HG03135 (cell line): ENCODE measurements at regions not wholly inside any gene's neighbourhood (a gene's known extent, or its start where the extent isn't known, plus 50 kb on each side); places are given as distances from the start of the nearest gene placed in this dataset.

Source experiments
- ATAC-seq: cut with Tn5 transposase; IDR thresholded peaks from one replicate; pipeline ENCODE4 v1.9.1; 2021; ENCODE audit warnings: mild to moderate bottlenecking, moderate library complexity; ENCODE audit not compliant: unreplicated experiment

DNA sequence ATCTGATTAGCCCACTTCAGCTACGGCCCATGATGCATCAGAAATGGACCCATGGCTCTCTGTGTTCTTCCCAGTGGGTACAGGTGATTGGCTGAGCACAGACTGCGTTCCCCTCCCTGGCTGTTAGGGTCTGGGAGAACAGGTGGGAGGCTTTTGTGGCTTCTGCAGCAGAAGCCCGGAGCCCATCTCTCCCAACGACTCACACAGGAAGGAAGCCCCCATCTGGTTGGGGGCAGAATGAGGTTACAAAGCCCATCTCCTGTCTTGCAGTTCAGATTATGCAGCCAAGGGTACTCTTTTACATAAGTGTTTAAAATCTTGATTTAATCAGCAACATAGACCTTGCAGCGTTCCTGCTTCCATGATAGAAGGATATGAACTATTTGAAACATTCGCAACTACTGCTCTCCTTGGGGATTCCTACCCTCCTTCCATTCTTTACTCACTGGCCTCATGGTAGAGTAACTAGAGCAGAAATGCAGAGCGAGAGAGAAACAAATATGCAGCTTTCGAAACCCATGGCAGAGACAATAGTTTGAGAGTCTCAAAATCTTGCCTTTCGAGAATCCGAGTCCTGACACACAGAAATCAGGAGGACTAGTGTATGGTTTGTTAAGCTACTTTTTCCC is 291.3 kb downstream of the TLE3 start:
- no peak for ATAC-seq

DNA sequence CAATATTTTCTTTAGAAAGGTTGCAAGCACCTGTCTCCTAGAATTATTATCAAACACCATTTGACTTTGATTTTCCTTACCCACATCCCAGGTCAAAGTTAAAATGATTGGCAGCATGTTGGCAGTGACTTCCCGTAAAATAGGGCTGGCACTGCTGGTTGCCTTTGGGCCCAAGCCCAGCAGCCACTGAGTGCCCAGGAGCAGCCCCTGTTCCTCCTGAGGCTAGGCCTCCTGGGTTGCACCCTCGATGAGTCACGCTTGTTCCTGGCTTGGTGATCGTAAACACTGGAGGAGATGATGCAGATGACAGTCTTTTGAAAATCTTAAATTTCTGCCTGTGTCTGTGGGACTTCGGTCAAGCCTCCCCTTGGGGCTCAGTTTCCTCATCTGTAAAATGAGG is 290.0 kb downstream of the TLE3 start:
- ATAC-seq, result no peak

DNA sequence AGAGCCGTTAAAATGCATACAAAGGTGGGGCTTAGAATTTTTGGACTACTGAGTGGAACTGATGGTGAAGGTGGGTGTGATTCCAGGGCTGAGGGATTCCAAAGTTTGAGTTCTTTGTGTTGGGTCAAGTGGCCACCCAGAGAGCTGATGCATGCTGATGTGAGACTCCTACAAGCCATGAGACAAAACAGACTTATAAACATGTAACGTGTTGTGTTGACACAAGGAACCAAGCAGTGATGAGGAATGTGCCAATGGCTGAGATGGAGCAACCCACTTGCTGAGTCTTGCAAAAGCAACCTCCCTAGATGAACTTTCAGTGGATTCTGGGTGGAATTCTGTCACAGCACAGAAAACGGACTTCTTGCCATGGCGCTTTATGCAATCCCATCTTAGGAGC is 289.0 kb downstream of the TLE3 start:
- no peak for ATAC-seq

DNA sequence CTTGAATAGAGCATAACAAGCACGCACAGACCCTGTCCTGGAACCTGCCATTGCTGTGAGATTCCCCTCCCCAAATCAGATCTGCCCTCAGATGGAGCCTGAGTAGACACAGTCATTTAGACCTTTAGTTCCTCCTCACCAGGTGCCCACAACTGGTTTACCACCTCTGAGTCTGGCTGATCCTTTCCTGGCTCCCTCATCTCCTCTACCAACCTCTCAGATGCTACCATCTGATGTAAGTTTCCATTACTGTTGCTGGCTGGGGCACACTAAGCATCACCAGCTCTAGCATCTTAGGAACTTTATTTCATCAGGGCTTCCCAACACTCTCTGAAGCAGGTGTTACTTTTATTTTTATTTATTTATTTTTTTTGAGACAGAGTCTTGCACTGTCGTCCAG is 288.3 kb downstream of the TLE3 start:
- ATAC-seq, result no peak

DNA sequence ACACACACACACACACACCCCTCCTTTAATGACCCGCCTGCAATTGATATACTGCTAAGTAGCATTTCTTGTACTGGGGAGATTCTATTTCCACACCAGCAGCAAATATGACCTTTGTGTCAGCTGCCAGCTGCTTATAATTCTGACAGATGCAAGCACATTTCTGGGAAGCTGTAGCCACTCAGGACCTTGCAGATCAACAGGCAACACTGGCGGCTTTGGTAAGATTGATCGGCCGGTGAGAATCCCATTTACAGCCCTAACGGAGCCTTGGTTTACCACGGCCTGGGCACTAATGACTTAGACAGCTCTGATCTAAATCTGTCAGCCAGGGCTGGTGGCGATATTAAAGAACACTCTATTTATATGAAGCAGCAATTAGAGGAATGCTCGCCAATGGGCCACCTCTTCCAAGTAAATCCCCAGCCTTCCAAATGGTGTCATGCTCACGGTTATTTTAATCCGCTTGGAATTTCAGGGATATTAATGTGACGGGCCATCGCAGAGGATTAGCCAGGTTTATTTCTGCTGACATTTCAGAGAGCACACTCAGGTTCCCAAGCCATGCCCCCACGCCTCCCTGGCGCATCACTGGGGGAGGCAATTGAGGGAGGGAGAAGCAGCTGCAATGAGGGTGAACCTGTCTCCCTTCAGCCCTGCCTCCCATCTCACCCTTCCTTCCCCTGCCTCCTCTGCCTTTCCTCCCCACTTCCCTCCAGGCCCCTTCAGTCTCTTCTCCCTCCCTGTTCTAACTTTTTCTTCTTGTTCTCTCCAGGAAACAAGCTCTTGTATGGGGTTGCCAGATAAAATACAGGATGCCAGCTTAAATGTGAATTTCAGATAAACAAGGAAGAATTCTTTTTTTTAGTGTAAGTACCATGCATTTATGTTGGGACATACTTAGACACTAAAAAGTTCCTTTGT is 287.0 kb downstream of the TLE3 start:
- ATAC-seq, result no peak

DNA sequence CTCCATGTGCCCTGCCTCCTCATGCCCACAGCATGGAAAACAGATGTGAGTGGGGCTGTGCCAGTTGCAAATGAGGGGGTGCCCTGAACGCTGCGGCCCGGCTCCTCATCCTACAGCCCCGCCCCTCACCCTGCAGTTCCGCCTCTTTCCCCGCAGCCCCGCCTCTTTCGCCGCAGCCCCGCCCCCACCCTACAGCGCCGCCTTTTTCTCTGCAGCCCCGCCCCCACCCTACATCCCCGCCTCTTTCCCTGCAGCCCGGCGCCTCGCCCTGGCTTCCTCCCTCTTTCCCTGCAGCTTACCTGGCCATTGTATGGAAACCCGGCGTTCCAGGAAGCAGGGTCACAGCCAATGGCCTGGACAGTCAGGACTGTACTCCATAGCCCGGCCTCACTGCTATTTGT is 284.9 kb downstream of the TLE3 start:
- ATAC-seq, result no peak

DNA sequence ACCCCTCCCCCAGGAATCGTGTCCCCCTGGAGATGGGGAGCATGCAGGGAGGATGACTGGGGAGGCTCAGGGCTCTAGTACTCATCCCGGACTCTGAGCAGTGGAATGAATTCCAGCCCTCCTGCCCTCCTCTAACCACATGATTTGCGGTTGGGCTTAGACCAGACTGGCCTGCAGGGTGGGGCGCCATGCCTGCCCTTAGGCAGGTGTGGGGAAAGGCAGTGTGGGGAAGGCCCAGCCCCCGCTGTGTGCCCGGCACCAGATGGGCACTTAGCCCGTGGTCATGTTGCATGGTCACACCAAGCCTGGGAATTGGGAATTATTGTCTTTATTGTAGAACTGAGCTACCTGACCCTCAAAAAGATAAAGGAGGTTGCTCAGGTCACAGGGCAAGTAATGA is 283.8 kb downstream of the TLE3 start:
- ATAC-seq, result no peak

DNA sequence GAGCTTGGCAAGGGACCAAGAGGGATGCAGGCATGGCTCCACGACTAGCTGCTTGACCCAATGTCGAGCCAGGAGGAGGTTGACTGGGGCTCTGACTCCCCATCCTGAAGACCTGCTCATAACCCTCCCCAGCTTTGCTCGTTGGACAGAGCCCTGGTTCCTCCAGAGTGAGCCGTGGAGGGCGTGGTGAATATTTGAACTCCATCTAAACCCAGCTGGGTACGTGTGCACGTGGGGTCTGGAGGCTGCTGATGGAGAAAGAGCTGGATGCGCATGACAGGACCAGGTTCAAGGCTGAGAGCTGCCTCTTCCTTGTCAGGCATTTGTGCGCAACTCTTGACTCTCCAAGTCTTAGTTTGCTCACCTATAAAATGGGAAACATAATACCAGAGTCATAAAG is 282.8 kb downstream of the TLE3 start:
- no peak for ATAC-seq

DNA sequence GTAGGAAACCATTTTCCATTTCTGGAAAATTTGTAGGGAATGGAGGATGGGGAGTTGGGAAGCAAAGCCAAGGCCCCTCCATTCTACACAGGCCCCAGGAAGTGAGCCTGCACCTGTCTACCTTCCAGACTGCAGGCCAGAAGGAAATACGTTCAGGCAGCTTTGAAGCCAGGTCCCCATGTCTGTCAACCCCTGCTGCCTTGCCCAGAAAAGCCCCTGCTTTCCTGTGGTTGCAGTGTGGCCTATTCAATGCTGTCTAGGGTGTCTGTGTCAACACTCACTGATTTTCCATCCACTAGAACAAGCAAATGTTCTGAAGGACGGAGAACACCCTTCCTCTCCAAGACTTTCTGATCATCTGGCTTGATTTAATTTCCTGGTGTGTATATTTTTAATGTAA is 281.9 kb downstream of the TLE3 start:
- ATAC-seq, result no peak

DNA sequence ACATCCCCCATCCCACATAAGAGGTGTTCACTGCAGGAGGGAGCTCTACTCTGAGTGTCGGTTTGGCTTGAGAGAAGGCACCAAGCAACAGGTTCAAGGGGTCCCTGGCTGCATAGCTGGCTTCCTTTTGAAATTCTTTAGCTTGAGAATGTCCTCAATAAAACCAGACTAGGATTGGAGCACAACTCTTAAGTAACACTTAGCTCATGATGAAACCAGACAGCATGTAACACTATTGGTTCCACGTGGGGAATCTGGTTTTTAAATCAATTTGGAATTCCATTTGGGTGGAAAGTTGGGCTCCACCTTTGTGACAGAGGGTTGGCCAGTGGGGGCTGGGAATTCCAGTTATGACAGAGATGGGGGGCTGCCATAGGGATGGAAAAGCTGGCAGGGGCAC is 281.2 kb downstream of the TLE3 start:
- ATAC-seq, result no peak

DNA sequence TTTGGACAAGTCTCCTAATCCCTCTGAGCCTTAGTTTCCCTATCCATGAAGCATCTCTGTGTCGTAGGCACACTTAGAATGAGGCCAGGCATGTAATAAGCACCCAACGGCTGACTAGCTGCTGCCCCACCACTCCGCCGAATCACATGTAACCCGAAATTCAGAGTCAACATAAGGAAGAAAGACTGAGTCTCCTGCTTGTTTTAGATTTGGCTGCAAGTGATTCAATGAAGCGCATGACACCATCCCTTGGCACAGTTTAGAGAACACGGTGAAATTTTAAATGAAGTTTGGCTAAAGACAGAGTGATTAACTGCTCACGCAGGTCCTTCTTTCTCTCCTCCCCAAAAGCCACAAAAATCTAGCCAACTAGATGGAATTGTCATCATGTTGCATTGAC is 279.2 kb downstream of the TLE3 start:
- ATAC-seq, result no peak

DNA sequence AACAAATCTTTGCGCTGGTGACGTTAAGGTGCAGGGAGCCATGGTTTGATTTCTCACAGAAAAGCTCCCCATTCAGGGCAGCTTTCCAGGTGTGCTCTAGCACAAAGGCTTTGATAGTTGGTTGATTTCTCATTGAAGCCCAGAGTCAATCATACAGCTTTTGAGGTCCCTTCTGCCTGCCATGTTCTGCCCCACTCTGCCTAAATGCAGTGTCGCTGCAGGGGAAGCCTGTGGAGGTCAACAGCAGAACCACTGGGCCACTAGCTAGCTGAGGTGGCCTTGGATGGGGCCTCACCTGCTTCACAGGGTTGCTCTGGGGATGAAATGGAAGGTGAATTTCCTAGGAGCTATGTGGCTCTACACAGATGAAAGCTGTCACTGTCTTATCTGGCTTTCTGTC is 278.3 kb downstream of the TLE3 start:
- no peak for ATAC-seq

DNA sequence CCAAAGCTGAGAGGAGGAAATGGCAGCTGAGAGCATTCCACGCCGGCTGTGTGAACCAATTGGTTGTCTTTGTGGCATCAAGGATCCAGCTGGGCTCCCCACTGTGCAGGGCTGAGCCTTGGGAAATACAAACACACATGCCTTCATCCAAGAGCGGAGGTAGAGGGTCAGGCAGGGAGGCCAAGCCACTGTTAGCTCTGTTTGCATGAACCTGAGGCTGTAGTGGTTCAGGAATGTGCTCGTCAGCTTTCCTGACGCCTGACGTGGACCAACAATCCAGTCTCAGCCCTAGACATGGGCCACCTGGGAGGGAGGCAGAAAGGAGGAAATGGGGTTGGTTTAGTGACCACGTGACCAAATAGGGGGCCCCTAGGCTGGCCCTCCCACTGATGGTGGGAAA is 276.9 kb downstream of the TLE3 start:
- ATAC-seq, result no peak

DNA sequence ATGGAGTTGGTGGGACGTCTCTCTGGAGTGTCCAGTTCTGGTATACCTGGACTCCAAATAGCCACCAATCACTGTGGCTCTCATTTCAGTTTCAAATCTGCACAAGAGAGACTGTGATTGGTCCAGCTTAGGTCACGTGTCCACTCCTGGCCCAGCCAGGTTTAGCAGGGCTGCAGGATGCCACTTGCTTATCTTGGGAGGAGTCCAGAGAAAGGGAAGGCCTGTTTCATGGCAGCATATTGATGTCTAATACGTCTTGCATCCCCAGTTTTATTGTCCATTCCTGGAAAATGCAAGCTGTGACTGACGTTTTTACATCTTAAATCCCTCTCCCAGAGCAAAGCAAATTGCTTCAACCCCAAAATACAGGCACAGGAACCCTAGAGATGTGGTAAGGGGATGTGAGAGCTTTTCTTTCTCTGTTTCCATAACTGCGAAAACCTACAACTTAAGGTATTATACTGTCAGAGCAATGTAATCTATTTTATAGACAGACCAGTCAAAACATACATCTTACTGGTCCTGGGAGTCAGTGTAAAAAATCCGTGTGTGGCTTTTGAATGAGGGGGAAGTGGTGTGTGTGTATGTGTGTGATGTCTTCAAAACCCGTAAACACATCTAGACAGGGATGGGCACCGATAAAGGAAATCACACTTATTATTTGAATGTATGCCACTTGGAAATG is 274.4 kb downstream of the TLE3 start:
- ATAC-seq, result no peak

DNA sequence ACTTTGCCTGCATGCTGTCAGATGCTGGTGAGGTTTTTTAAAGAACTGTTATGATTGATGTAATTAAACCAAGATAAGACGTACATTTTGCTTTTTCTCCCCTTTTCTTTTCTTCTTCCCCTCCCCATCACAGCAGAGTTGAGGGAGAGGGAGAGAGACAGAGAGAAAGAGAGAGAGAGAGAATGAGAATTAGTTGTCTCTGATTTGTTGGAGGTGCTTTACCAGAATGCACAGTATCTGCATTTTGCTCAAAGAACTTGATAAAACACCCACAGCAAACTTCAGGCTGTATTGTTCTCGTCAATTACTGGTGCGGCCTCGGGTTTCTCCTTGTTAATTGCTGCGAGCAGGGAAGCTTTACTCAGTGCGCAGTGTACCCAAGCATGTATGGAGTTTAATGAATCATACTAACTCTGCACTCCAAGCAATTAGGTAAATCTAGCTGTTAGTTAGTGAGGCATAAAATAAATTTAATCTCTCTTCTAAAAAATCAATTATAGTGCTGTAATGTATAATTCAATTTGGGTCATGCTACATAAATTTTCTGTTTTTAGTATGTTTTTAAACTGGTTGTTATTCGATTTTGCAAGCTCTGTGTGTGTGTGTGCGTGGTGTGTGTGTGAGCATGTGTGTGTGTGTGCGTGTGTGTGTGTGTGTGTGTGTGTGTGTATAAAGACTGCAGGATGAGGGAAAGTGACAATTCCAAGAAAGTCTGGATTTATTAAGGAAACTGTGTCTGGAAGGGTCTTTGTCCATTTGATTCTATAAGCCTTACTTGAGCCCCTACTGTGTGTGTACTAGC is 273.4 kb downstream of the TLE3 start:
- no peak for ATAC-seq

DNA sequence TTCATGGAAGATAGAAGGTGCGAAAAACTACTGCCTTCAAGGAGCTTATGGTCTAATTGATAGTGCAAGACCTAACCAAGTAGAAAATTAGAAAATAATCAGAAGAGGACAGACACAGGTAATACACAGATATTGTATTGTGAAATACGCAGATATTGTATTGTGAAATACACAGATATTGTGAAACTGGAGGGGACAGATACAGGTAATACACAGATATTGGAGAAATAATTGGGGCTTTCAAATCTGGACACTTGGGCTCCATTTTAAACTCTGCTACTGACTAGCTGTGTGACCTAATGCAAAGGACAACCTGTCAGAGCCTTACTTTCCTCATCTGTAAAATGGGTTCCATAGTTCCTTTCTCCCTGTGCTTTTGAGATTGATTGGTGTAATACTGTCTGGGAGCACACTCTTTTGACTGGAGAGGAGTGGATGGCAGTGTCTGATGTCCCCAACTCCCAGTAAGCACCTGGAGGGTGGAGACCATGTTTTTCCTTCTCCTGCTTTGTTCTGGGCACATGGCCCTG is 272.8 kb downstream of the TLE3 start:
- no peak for ATAC-seq

DNA sequence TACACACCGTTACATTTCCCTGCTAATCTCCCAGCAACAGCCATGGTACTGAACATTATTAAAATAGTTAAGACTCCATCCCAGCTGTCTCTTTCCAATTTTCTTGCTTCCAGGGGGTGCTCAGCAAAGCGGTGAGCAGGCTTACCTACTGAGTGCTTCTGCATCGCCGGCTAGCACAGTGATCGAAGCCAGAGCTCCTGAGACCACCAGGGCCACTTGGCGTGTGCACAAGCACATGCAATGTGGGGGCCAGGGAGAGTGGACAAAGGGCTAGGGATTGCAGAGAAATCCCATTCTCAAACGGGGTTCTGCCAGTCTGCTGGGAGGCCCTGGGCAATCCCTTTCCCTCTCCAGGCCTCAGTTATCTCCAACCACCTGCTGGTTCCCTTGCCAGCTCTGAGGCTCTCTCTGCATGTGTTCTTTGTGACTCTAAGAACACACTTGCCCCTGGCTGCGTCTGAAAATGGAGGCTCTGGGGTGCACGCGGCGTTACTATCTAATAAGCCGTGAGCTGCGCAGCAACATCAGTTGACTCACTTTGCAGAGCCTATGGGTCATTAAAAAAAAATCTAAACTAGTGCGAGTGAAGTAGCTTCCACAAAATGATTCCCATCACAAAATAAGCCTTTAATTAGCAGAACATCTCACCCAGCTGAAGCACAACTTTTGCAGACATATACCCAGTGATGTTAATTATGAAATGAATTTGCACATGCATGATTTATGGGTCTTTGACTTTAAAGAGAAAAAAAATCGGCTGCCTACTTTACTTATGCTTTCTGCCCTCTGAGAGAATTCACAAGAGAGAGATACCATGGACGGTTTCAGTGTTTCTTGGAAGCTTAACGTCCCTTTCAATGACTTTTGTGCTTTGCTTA is 271.5 kb downstream of the TLE3 start:
- ATAC-seq, result no peak

DNA sequence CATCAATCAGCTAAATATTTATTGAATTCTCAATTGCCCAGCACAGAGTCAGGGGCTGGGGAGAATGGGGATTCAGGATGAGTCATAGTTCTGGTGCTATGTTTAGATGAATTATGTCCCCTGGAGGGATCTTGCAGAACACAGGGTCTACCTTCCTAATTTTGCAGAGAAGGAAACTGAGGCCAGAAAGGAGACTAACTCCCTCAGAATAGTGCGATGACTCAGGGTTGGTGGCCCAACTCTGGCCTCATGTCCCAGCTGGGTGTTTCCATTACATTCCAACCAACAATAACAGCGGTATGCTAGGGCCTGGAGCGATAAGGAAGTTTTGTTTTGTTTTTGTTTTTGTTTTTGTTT is 270.9 kb downstream of the TLE3 start:
- ATAC-seq, result no peak

DNA sequence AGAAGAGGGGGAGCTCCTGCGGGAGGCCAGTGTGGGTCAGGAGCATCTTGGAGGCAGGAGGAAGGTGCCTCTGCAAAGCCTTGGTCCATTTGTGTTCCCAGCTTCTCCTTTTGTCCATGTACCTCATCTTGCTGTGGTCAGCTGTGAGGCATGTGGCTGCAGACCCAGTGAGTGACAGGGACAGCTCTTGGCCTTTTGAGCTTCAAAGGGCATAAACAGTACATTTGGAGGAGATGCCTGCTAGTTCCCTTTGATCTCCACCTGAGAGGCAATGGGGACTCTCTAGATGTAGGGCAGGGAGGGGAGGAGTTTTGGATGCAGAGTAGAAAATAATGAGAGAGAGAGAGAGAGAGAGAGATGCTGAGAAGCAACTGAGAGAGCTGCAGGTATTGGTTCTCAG is 270.0 kb downstream of the TLE3 start:
- no peak for ATAC-seq

DNA sequence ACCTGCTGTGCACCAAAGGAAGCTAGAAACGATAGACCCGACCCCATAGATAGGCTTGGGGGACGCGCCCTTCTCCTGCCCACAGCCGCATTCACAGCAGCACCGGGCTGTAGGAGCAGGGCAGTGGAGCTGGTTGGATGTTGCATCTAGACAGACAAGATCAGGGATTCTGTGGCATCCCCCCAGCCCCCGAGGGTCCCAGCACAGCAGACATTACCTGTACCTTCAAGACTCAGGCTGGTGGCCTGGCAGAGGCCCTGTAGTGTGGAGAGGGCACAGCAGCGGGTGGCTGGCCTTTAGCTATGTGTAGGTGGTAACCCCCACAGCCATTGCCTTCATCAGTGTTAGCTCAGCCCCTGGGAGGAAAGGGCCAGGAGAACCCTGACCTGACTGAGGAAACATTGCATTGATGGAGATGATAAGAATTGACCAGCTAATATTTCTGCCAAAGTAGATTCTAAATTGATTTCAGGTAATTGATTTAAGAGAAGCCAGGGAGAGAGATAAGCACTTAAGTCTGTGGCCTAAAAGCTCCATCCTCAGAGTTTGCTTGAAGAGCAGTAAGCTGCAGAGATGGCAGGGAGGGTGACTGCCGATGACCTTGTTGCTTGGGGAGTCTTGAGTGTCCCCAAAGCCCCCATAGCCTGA is 269.4 kb downstream of the TLE3 start:
- no peak for ATAC-seq
